Naive B cell (primary cell): ENCODE measurements at regions not wholly inside any gene's neighbourhood (a gene's known extent, or its start where the extent isn't known, plus 50 kb on each side); places are given as distances from the start of the nearest gene placed in this dataset.

Source experiments
- ATAC-seq, 2 donors: fragments of 150-1000 bp; cut with Tn5 transposase; 2 replicates each; pipeline ENCODE4 v1.10.0; 2021; ENCODE audit warnings: low read depth in 2 of 2, mild to moderate bottlenecking in 2 of 2, moderate library complexity in 2 of 2
- DNase-seq: peaks from one replicate; pipeline ENCODE4 v3.0.0; 2022
- H3K27ac Mint-ChIP-seq, 6 donors: one replicate each; pipeline ENCODE4 v1.8.0; 2020 to 2022; ENCODE audit warnings: mild to moderate bottlenecking in 6 of 6, mixed read lengths in 6 of 6, moderate library complexity in 5 of 6, inconsistent platforms in 2 of 6
- H3K27me3 Mint-ChIP-seq, 3 donors: one replicate each; pipeline ENCODE4 v1.8.0; 2021 to 2022; ENCODE audit warnings: mixed read lengths in 3 of 3, mild to moderate bottlenecking in 1 of 3
- H3K36me3 Mint-ChIP-seq, 2 donors: one replicate each; pipeline ENCODE4 v1.8.0; 2020 to 2022; ENCODE audit warnings: mixed read lengths in 2 of 2, inconsistent platforms in 1 of 2, mild to moderate bottlenecking in 1 of 2
- H3K4me1 Mint-ChIP-seq, 3 donors: one replicate each; pipeline ENCODE4 v1.8.0; 2020 to 2022; ENCODE audit warnings: mixed read lengths in 3 of 3, inconsistent platforms in 1 of 3, mild to moderate bottlenecking in 1 of 3, moderate library complexity in 1 of 3
- H3K4me3 Mint-ChIP-seq, 8 donors: one replicate each; pipeline ENCODE4 v1.8.0; 2020 to 2022; ENCODE audit warnings: mild to moderate bottlenecking in 8 of 8, mixed read lengths in 8 of 8, moderate library complexity in 8 of 8, inconsistent platforms in 2 of 8
- H3K9me3 Mint-ChIP-seq, 7 donors: one replicate each; pipeline ENCODE4 v1.8.0; 2020 to 2022; ENCODE audit warnings: mixed read lengths in 7 of 7, mild to moderate bottlenecking in 5 of 7, inconsistent platforms in 2 of 7, moderate library complexity in 1 of 7

GRCh38 chr6:33967966-33968724 is 164.3 kb upstream of the MLN start:
- Mint-ChIP-seq H3K27ac (peak overlapping the region in 1 of 6 donors; percentile 6), H3K27me3 (peaks cover 43 to 52% (median 50%) of the 10 kb centered on the region in 3 donors), H3K9me3 (peaks cover 0 to 25% (median 10%) of the 10 kb centered on the region in 7 donors), H3K36me3 (peaks cover 0 to 7% of the 10 kb centered on the region in 2 donors), H3K4me1 (peaks cover 0 to 3% (median 0%) of the 10 kb centered on the region in 3 donors), H3K4me3 (no peak overlapping the region)
- ATAC-seq (no peak), DNase-seq (no peak)

- Mint-ChIP-seq H3K27ac (no peak overlapping the region), H3K4me3 (peak overlapping the region in 1 of 8 donors; percentile 3), H3K36me3 (peaks cover 0 to 7% of the 10 kb centered on the region in 2 donors), H3K27me3 (peaks cover 50 to 54% (median 50%) of the 10 kb centered on the region in 3 donors), H3K4me1 (peaks cover 0 to 3% (median 0%) of the 10 kb centered on the region in 3 donors), H3K9me3 (peaks cover 0 to 21% (median 7%) of the 10 kb centered on the region in 7 donors)
- ATAC-seq (no peak), DNase-seq (no peak)
These were observed 163.5 kb upstream of the MLN start for GRCh38 chr6:33967265-33967767.

GRCh38 chr6:33966536-33966935 is 162.7 kb upstream of the MLN start:
- H3K4me1 Mint-ChIP-seq, result peaks cover 0 to 3% (median 0%) of the 10 kb centered on the region in 3 donors
- H3K36me3 Mint-ChIP-seq, result peaks cover 0 to 7% of the 10 kb centered on the region in 2 donors
- no peak overlapping the region for H3K27ac Mint-ChIP-seq
- H3K4me3 Mint-ChIP-seq, result no peak overlapping the region
- ATAC-seq (no peak), DNase-seq (no peak)
- peaks cover 0 to 13% (median 4%) of the 10 kb centered on the region in 7 donors for H3K9me3 Mint-ChIP-seq
- peaks cover 45 to 57% (median 50%) of the 10 kb centered on the region in 3 donors for H3K27me3 Mint-ChIP-seq

GRCh38 chr6:33965766-33966165 is 162.0 kb upstream of the MLN start:
- peaks cover 0 to 3% (median 0%) of the 10 kb centered on the region in 3 donors for H3K4me1 Mint-ChIP-seq
- H3K27me3 Mint-ChIP-seq, result peaks cover 43 to 57% (median 50%) of the 10 kb centered on the region in 3 donors
- no peak overlapping the region for H3K27ac Mint-ChIP-seq
- ATAC-seq, result no peak
- H3K4me3 Mint-ChIP-seq, result no peak overlapping the region
- peaks cover 0 to 9% (median 4%) of the 10 kb centered on the region in 7 donors for H3K9me3 Mint-ChIP-seq
- DNase-seq, result no peak
- H3K36me3 Mint-ChIP-seq, result peaks cover 0 to 7% of the 10 kb centered on the region in 2 donors

GRCh38 chr6:33964387-33964786 is 160.6 kb upstream of the MLN start:
- Mint-ChIP-seq H3K36me3 (peaks cover 0 to 7% of the 10 kb centered on the region in 2 donors), H3K9me3 (peaks cover 0 to 9% (median 4%) of the 10 kb centered on the region in 7 donors), H3K4me3 (no peak overlapping the region), H3K27me3 (peaks cover 34 to 50% (median 43%) of the 10 kb centered on the region in 3 donors), H3K27ac (peak overlapping the region in 1 of 6 donors; percentile 58), H3K4me1 (peaks cover 0 to 3% (median 0%) of the 10 kb centered on the region in 3 donors)
- ATAC-seq (no peak), DNase-seq (no peak)

GRCh38 chr6:33963136-33963750 is 159.4 kb upstream of the MLN start:
- Mint-ChIP-seq H3K4me3 (no peak overlapping the region), H3K36me3 (peaks cover 0 to 7% of the 10 kb centered on the region in 2 donors), H3K9me3 (peaks cover 0 to 9% (median 4%) of the 10 kb centered on the region in 7 donors), H3K4me1 (peaks cover 0 to 6% (median 0%) of the 10 kb centered on the region in 3 donors), H3K27me3 (peaks cover 33 to 48% (median 47%) of the 10 kb centered on the region in 3 donors), H3K27ac (no peak overlapping the region)
- DNase-seq, result no peak
- ATAC-seq, result no peak

- Mint-ChIP-seq H3K4me1 (peaks cover 0 to 6% (median 4%) of the 10 kb centered on the region in 3 donors), H3K27me3 (peaks cover 24 to 46% (median 39%) of the 10 kb centered on the region in 3 donors), H3K4me3 (no peak overlapping the region), H3K36me3 (peaks cover 0 to 7% of the 10 kb centered on the region in 2 donors), H3K27ac (no peak overlapping the region), H3K9me3 (peaks cover 0 to 9% (median 4%) of the 10 kb centered on the region in 7 donors)
- ATAC-seq (no peak), DNase-seq (no peak)
These were observed 158.6 kb upstream of the MLN start for GRCh38 chr6:33962246-33963027.

- peaks cover 0 to 9% (median 4%) of the 10 kb centered on the region in 7 donors for H3K9me3 Mint-ChIP-seq
- no peak for DNase-seq
- no peak overlapping the region for H3K4me3 Mint-ChIP-seq
- H3K4me1 Mint-ChIP-seq, result peaks cover 0 to 7% (median 6%) of the 10 kb centered on the region in 3 donors
- peaks cover 19 to 40% (median 32%) of the 10 kb centered on the region in 3 donors for H3K27me3 Mint-ChIP-seq
- H3K27ac Mint-ChIP-seq, result no peak overlapping the region
- peaks cover 0 to 7% of the 10 kb centered on the region in 2 donors for H3K36me3 Mint-ChIP-seq
- no peak for ATAC-seq
These were observed 157.9 kb upstream of the MLN start for GRCh38 chr6:33961691-33962090.

- peaks cover 0 to 9% (median 4%) of the 10 kb centered on the region in 7 donors for H3K9me3 Mint-ChIP-seq
- H3K27me3 Mint-ChIP-seq, result peaks cover 12 to 37% (median 23%) of the 10 kb centered on the region in 3 donors
- peaks cover 0 to 7% of the 10 kb centered on the region in 2 donors for H3K36me3 Mint-ChIP-seq
These were observed 156.8 kb upstream of the MLN start for GRCh38 chr6:33960345-33961313.

GRCh38 chr6:33959661-33960344 is 156.0 kb upstream of the MLN start:
- Mint-ChIP-seq H3K4me3 (no peak overlapping the region), H3K27ac (no peak overlapping the region), H3K4me1 (peaks cover under 1 to 10% (median 3%) of the 10 kb centered on the region in 3 donors), H3K36me3 (peaks cover 0 to 7% of the 10 kb centered on the region in 2 donors), H3K27me3 (peaks cover 6 to 31% (median 15%) of the 10 kb centered on the region in 3 donors), H3K9me3 (peaks cover 0 to 9% (median 4%) of the 10 kb centered on the region in 7 donors)
- no peak for DNase-seq
- no peak for ATAC-seq

More at GRCh38 chr6:33960345-33961313, 156.8 kb upstream of the MLN start:
- Mint-ChIP-seq H3K27ac (no peak overlapping the region), H3K4me1 (peaks cover 0 to 10% (median 6%) of the 10 kb centered on the region in 3 donors), H3K4me3 (no peak overlapping the region)
- DNase-seq (no peak), ATAC-seq (no peak)

- Mint-ChIP-seq H3K9me3 (peaks cover 0 to 5% (median 1%) of the 10 kb centered on the region in 7 donors), H3K4me1 (peaks cover 3 to 14% (median 5%) of the 10 kb centered on the region in 3 donors), H3K4me3 (no peak overlapping the region), H3K27me3 (peaks cover under 1 to 33% (median 15%) of the 10 kb centered on the region in 3 donors), H3K36me3 (peaks cover 0 to 7% of the 10 kb centered on the region in 2 donors), H3K27ac (no peak overlapping the region)
- ATAC-seq, result no peak
- no peak for DNase-seq
These were observed 155.5 kb upstream of the MLN start for GRCh38 chr6:33959329-33959651.
